ENCODE measurements at regions not wholly inside any gene's neighbourhood (a gene's known extent, or its start where the extent isn't known, plus 50 kb on each side); places are given as distances from the start of the nearest gene placed in this dataset.
"Not testable (repeated sequence)": the region's sequence is repeated elsewhere in the genome, so short reads cannot be mapped to it uniquely, and the experiment has no call there.

GRCh38 chr9:41279437-41279836 is 90.3 kb upstream of the ZNG1F start:
- TF ChIP-seq EZH2 (IDR thresholded peaks at IDR 0.05; ENCODE audit: insufficient read depth, low read length); CTCF (IDR thresholded peaks at IDR 0.05; ENCODE audit: insufficient read depth, low read depth, low read length): not testable (repeated sequence)

Measured in astrocyte (in vitro differentiated cells and primary cell).